SU-DHL-6 (cell line): ENCODE measurements at regions not wholly inside any gene's neighbourhood (a gene's known extent, or its start where the extent isn't known, plus 50 kb on each side); places are given as distances from the start of the nearest gene placed in this dataset.

Source experiments
- H2AFZ ChIP-seq: fragments of 200-600 bp; sonication (generic); 2 replicates; pipeline ENCODE4 v1.6.1; 2014; ENCODE audit warnings: low read depth, mild to moderate bottlenecking, moderate library complexity, mixed read lengths, antibody characterized with exemption, low read length; ENCODE audit not compliant: severe bottlenecking
- H3F3A ChIP-seq: fragments of 200-600 bp; shearing (Covaris generic); 2 replicates; pipeline ENCODE4 v1.6.0; 2016; ENCODE audit warnings: antibody characterized with exemption, mild to moderate bottlenecking; ENCODE audit not compliant: insufficient read depth
- H3K27ac ChIP-seq: fragments of 200-600 bp; sonication (generic); 2 replicates; pipeline ENCODE4 v1.5.1; 2016; ENCODE audit warnings: low read depth, mild to moderate bottlenecking, low read length, moderate library complexity, mixed read lengths
- H3K27me3 ChIP-seq: fragments of 200-600 bp; sonication (generic), shearing (Covaris generic); 2 replicates; pipeline ENCODE4 v1.6.0; 2014; ENCODE audit warnings: mild to moderate bottlenecking, low read length
- H3K36me3 ChIP-seq: fragments of 200-600 bp; sonication (generic); 2 replicates; pipeline ENCODE4 v1.6.1; 2014; ENCODE audit warnings: mild to moderate bottlenecking, low read length, mixed read lengths
- H3K4me2 ChIP-seq: fragments of 300-600, 200-600 bp; shearing (Covaris generic), sonication (generic); 2 replicates; pipeline ENCODE4 v1.6.0; 2014; ENCODE audit warnings: low read length, low read depth, mild to moderate bottlenecking; ENCODE audit not compliant: poor library complexity, severe bottlenecking
- H3K4me3 ChIP-seq: fragments of 200-600 bp; sonication (generic); 2 replicates; pipeline ENCODE4 v1.5.1; 2014; ENCODE audit warnings: antibody characterized with exemption, low read length, mild to moderate bottlenecking, mixed read lengths; ENCODE audit not compliant: insufficient read depth, poor library complexity, severe bottlenecking
- H3K79me2 ChIP-seq: fragments of 200-600 bp; sonication (generic); 2 replicates; pipeline ENCODE4 v1.6.1; 2014; ENCODE audit warnings: mild to moderate bottlenecking, low read length, moderate library complexity; ENCODE audit not compliant: insufficient read depth
- H3K9ac ChIP-seq: fragments of 200-600 bp; sonication (generic); 2 replicates; pipeline ENCODE4 v1.7.0; 2014; ENCODE audit warnings: mild to moderate bottlenecking, low read length
- H3K9me2 ChIP-seq: fragments of 200-600 bp; sonication (generic); replicated peaks from 2 replicates; pipeline ENCODE4 v1.6.1; 2014; ENCODE audit warnings: low read length; ENCODE audit not compliant: insufficient read depth
- H3K9me3 ChIP-seq: fragments of 200-600 bp; sonication (generic); 2 replicates; pipeline ENCODE4 v1.6.1; 2014; ENCODE audit warnings: low read length, mixed read lengths; ENCODE audit not compliant: insufficient read depth
- H4K20me1 ChIP-seq: fragments of 200-600 bp; sonication (generic); 2 replicates; pipeline ENCODE4 v1.6.1; 2014; ENCODE audit warnings: low read depth, mild to moderate bottlenecking, antibody characterized with exemption, low read length, moderate library complexity, mixed read lengths
- CTCF ChIP-seq: fragments of 200-600 bp; sonication (generic); IDR thresholded peaks from one replicate; pipeline ENCODE4 v1.5.1; 2017; ENCODE audit warnings: antibody characterized with exemption, mild to moderate bottlenecking, low read length, moderate library complexity; ENCODE audit not compliant: insufficient read depth, poor library complexity, severe bottlenecking
- EZH2phosphoT487 ChIP-seq: fragments of 200-600 bp; sonication (generic), shearing (Covaris generic); conservative IDR thresholded peaks from 2 replicates; pipeline ENCODE4 v1.6.1; 2018; ENCODE audit warnings: mild to moderate bottlenecking, antibody characterized with exemption, low read length, moderate library complexity, mixed read lengths

DNA sequence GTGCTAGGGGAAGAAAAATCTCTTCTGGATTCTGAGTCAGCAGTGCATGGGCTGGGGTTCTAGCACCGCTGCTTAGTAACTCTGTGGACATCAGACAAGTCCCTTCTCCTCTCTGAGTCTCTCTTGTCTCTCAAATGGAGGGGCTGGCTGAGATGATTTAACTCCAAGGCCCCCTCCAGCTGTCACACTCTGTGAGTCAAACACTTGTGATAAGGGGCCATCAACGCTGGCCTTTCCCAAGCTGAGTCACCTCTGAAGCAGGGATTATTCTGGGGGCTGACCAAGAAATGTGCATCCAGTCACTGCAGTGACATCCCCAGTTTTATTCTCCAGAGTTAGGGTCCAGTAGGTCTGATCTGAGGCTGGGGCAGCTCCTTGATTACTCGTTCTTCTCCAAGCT is 110.4 kb upstream of the ZNF462 start:
- no peaks in the 10 kb centered on the region for H3K27me3 ChIP-seq
- H4K20me1 ChIP-seq, result no peaks in the 10 kb centered on the region
- H3K36me3 ChIP-seq, result no peaks in the 10 kb centered on the region
- H3K27ac ChIP-seq, result no peak overlapping the region
- H3K9me2 ChIP-seq, result no peaks in the 10 kb centered on the region
- H3K9me3 ChIP-seq, result no peaks in the 10 kb centered on the region
- no peaks in the 10 kb centered on the region for H3K79me2 ChIP-seq
- H3K4me2 ChIP-seq, result no peak overlapping the region
- no peak overlapping the region for H3K4me3 ChIP-seq
- H2AFZ ChIP-seq, result no peak overlapping the region
- TF ChIP-seq EZH2phosphoT487 (no peak), CTCF (no peak)
- no peak overlapping the region for H3K9ac ChIP-seq
- no peaks in the 10 kb centered on the region for H3F3A ChIP-seq

DNA sequence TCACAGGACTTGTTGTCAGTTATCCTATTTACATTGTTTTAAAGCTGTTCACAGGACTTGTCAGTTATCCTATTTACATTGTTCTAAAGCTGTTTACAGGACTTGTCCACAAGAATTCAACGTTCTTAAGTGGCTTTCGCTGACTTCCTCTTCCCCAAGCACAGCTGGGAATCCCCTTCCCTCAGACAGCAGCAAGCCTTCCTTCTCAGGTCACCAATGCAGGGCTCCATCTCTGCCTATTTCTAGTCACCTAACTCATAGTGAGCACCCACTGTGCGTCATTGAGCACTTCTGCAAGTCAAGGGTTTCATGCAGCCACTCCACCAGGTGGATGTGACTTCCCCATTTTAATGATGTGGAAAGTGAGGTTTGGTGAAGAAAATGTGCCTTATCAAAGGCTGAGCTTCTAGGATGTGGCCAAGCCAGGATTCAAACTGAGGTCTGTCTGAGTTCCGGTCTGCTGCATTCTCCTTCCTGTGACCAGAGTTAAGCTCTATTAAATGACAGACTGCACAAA is 109.8 kb upstream of the ZNF462 start:
- H3F3A ChIP-seq, result no peaks in the 10 kb centered on the region
- no peak overlapping the region for H3K4me3 ChIP-seq
- TF ChIP-seq EZH2phosphoT487, result no peak
- no peak for TF ChIP-seq CTCF
- no peak overlapping the region for H3K4me2 ChIP-seq
- H3K9me2 ChIP-seq, result no peaks in the 10 kb centered on the region
- H3K27me3 ChIP-seq, result no peaks in the 10 kb centered on the region
- no peaks in the 10 kb centered on the region for H3K36me3 ChIP-seq
- H4K20me1 ChIP-seq, result no peaks in the 10 kb centered on the region
- H3K9ac ChIP-seq, result no peak overlapping the region
- no peaks in the 10 kb centered on the region for H3K9me3 ChIP-seq
- H2AFZ ChIP-seq, result no peak overlapping the region
- no peak overlapping the region for H3K27ac ChIP-seq
- H3K79me2 ChIP-seq, result no peaks in the 10 kb centered on the region

DNA sequence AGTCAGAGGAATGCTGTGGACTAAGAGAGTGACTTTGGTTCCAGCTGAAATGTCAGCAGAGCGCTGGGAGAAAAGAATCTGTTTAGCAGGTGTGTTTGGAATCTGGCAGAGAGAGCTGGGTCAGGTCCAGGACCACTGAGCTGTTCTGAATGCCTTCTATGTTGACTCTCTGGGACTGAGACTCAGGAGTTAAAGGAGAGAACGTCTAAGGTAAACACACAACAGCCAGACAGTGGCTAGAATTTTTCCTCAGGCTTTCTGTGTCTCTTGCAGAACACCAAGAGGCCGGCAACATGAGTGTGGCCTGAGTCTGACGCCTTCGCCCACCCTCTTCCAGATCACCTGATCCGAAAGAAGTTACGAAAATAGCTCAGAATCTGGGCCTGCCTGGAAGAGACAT is 107.2 kb upstream of the ZNF462 start:
- Histone ChIP-seq H3K4me2 (no peak overlapping the region), H3K9me3 (no peaks in the 10 kb centered on the region), H3K9me2 (no peaks in the 10 kb centered on the region), H4K20me1 (no peaks in the 10 kb centered on the region), H3F3A (no peaks in the 10 kb centered on the region), H3K79me2 (no peaks in the 10 kb centered on the region), H3K4me3 (no peak overlapping the region), H3K9ac (no peak overlapping the region), H3K27me3 (no peaks in the 10 kb centered on the region), H2AFZ (no peak overlapping the region), H3K27ac (no peak overlapping the region), H3K36me3 (no peaks in the 10 kb centered on the region)
- no peak for TF ChIP-seq EZH2phosphoT487
- TF ChIP-seq CTCF, result no peak
